CD14-positive monocyte (primary cell): ENCODE measurements at regions not wholly inside any gene's neighbourhood (a gene's known extent, or its start where the extent isn't known, plus 50 kb on each side); places are given as distances from the start of the nearest gene placed in this dataset.

Source experiments
- DNase-seq, 3 donors: peaks; one replicate each; pipeline ENCODE4 v3.0.0-alpha.2; 2011 to 2022
- H2AFZ ChIP-seq: 2 replicates; pipeline ENCODE4 v1.6.0; 2012; ENCODE audit warnings: mild to moderate bottlenecking, low read depth, low read length, inconsistent platforms; ENCODE audit not compliant: insufficient read depth, poor library complexity, severe bottlenecking
- H3K27ac ChIP-seq, 2 donors: 1 replicate in 1 of 2; 2 replicates in 1 of 2; pipeline ENCODE4 v1.5.1; 2012 to 2013; ENCODE audit warnings: low read length in 2 of 2, control low read depth in 1 of 2, inconsistent platforms in 1 of 2, low read depth in 1 of 2, mild to moderate bottlenecking in 1 of 2
- H3K27me3 ChIP-seq, 2 donors: one replicate each; pipeline versions ENCODE4 v1.6.0 to v1.6.1; 2011 to 2013; ENCODE audit warnings: low read length in 2 of 2; ENCODE audit not compliant: control insufficient read depth in 2 of 2, insufficient read depth in 2 of 2
- H3K36me3 ChIP-seq, 2 donors: replicated peaks in 1 of 2; 1 replicate in 1 of 2; 2 replicates in 1 of 2; pipeline versions ENCODE4 v1.5.1 to v1.6.1; 2012 to 2013; ENCODE audit warnings: low read length in 2 of 2, control low read depth in 1 of 2, inconsistent platforms in 1 of 2, mild to moderate bottlenecking in 1 of 2; ENCODE audit not compliant: insufficient read depth in 2 of 2, control insufficient read depth in 1 of 2
- H3K4me1 ChIP-seq, 2 donors: 1 replicate in 1 of 2; 2 replicates in 1 of 2; pipeline versions ENCODE4 v1.5.1 to v1.6.1; 2012 to 2013; ENCODE audit warnings: low read length in 2 of 2, control low read depth in 1 of 2, inconsistent platforms in 1 of 2, mild to moderate bottlenecking in 1 of 2, moderate library complexity in 1 of 2; ENCODE audit not compliant: insufficient read depth in 2 of 2, control insufficient read depth in 1 of 2
- H3K4me2 ChIP-seq: replicated peaks from 2 replicates; pipeline ENCODE3; 2012; ENCODE audit warnings: low read length, moderate library complexity, mild to moderate bottlenecking; ENCODE audit not compliant: poor library complexity, severe bottlenecking; ENCODE audit errors: extremely low read depth
- H3K4me3 ChIP-seq, 3 experiments: fragments of 200-600 bp in 1 of 3; sonication (generic) in 1 of 3; replicated peaks in 1 of 3; 1 replicate in 2 of 3; 2 replicates in 1 of 3; pipeline ENCODE4 v1.5.1; 2011 to 2013; ENCODE audit warnings: low read length in 3 of 3, mild to moderate bottlenecking in 3 of 3, control low read depth in 2 of 3, low read depth in 2 of 3, inconsistent platforms in 1 of 3, moderate library complexity in 1 of 3
- H3K79me2 ChIP-seq: 2 replicates; pipeline ENCODE4 v1.6.0; 2012; ENCODE audit warnings: mild to moderate bottlenecking, control low read depth, inconsistent platforms, low read length, moderate library complexity; ENCODE audit not compliant: insufficient read depth
- H3K9ac ChIP-seq: 2 replicates; pipeline ENCODE4 v1.6.0; 2017; ENCODE audit warnings: low read length, mild to moderate bottlenecking; ENCODE audit not compliant: insufficient read depth, poor library complexity, severe bottlenecking
- H3K9me3 ChIP-seq, 2 donors: replicated peaks in 1 of 2; 1 replicate in 1 of 2; 2 replicates in 1 of 2; pipeline versions ENCODE4 v1.5.1 to v1.6.1; 2012 to 2013; ENCODE audit warnings: low read length in 2 of 2, control low read depth in 1 of 2; ENCODE audit not compliant: control insufficient read depth in 1 of 2, insufficient read depth in 1 of 2
- H4K20me1 ChIP-seq: 2 replicates; pipeline ENCODE4 v1.6.0; 2012; ENCODE audit warnings: mild to moderate bottlenecking, low read length, control low read depth, moderate library complexity; ENCODE audit not compliant: insufficient read depth
- H3K27ac Mint-ChIP-seq, 7 donors: one replicate each; pipeline ENCODE4 v1.8.0; 2020; ENCODE audit warnings: mild to moderate bottlenecking in 7 of 7, mixed read lengths in 7 of 7, moderate library complexity in 6 of 7, inconsistent platforms in 2 of 7
- H3K27me3 Mint-ChIP-seq, 3 donors: one replicate each; pipeline ENCODE4 v1.8.0; 2021 to 2022; ENCODE audit warnings: low read depth in 3 of 3, mild to moderate bottlenecking in 3 of 3, mixed read lengths in 3 of 3, moderate library complexity in 3 of 3, inconsistent platforms in 1 of 3
- H3K36me3 Mint-ChIP-seq, 2 donors: one replicate each; pipeline ENCODE4 v1.8.0; 2020; ENCODE audit warnings: mixed read lengths in 2 of 2, inconsistent platforms in 1 of 2, mild to moderate bottlenecking in 1 of 2
- H3K4me1 Mint-ChIP-seq: one replicate; pipeline ENCODE4 v1.8.0; 2020; ENCODE audit warnings: mild to moderate bottlenecking, mixed read lengths
- H3K4me3 Mint-ChIP-seq, 2 donors: one replicate each; pipeline ENCODE4 v1.8.0; 2020; ENCODE audit warnings: mild to moderate bottlenecking in 2 of 2, mixed read lengths in 2 of 2, moderate library complexity in 1 of 2
- H3K9me3 Mint-ChIP-seq, 7 donors: one replicate each; pipeline ENCODE4 v1.8.0; 2020 to 2022; ENCODE audit warnings: mixed read lengths in 7 of 7, mild to moderate bottlenecking in 6 of 7, moderate library complexity in 6 of 7, inconsistent platforms in 2 of 7
- WGBS: methylation state at CpG from one replicate; pipeline ENCODE4 v1.1.5; 2013; ENCODE audit warnings: missing lambda C conversion rate; ENCODE audit not compliant: insufficient coverage; 5-methylcytosine and 5-hydroxymethylcytosine counted together
- intact Hi-C, 2 donors: fragments of 100-400 bp; cut with micrococcal nuclease; formaldehyde crosslinking; loops; one replicate each; pipeline versions ENCODE4 v1.15.0 to v1.15.1; 2023
- TF ChIP-seq, protein P1 (sequence below): fragments of 200-600 bp; IDR thresholded peaks from one replicate; pipeline ENCODE4 v1.8.0; 2022; ENCODE audit warnings: antibody characterized with exemption, mild to moderate bottlenecking

DNA sequence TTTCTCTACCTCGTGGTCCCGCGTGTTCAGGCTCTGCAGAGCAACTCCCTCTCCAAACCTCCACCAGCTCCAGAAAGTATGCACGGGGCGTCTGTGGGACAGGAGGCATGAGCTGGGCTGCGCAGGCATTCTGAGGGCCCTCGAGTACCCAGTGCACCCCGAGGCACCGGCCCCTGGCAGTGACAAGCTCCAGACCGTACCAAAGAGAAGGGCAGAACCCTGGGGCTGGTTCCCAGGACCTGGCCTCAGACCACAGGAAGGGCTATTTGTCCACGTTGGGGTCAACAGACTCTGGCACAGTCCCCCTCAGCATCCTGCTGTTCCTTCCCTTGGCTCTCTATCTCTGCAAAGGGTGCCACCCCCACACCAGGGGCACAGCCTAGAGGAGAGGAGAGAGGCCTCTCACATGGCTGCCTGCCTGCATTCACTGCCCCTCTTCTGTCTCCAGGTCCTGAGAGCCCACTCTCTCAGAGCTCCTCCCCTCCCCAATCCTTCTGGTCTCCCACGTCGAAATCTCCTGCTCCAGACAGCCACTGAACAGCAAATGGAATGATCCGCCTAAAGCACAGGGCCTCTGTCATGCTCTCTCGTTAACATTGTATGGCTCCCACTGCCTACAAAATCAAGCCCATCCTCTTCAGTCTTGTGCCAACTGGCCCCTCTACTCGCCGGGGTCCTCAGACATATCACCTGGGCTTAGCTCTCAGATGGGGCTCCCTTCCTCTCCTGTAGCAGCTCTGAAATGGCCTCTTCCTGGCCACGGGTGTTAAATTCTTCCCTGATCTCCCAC is 96.3 kb downstream of the OAT start:
- 94% methylated on average over 17 of the region's 18 CpGs for WGBS
- DNase-seq, result no peak
- intact Hi-C loops, result no loop called here
- H3K4me2 ChIP-seq, result no peak overlapping the region
- no peak overlapping the region for H3K4me3 Mint-ChIP-seq
- no peak overlapping the region for H2AFZ ChIP-seq
- H3K36me3 ChIP-seq, result no peaks in the 10 kb centered on the region
- H3K79me2 ChIP-seq, result no peaks in the 10 kb centered on the region
- TF ChIP-seq, protein P1, sequence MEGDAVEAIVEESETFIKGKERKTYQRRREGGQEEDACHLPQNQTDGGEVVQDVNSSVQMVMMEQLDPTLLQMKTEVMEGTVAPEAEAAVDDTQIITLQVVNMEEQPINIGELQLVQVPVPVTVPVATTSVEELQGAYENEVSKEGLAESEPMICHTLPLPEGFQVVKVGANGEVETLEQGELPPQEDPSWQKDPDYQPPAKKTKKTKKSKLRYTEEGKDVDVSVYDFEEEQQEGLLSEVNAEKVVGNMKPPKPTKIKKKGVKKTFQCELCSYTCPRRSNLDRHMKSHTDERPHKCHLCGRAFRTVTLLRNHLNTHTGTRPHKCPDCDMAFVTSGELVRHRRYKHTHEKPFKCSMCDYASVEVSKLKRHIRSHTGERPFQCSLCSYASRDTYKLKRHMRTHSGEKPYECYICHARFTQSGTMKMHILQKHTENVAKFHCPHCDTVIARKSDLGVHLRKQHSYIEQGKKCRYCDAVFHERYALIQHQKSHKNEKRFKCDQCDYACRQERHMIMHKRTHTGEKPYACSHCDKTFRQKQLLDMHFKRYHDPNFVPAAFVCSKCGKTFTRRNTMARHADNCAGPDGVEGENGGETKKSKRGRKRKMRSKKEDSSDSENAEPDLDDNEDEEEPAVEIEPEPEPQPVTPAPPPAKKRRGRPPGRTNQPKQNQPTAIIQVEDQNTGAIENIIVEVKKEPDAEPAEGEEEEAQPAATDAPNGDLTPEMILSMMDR, result no peak
- peaks cover 4 to 7% (median 5%) of the 10 kb centered on the region in 3 donors for H3K27me3 Mint-ChIP-seq
- no peaks in the 10 kb centered on the region for H3K9me3 ChIP-seq
- H3K9ac ChIP-seq, result no peak overlapping the region
- peaks cover 35% of the 10 kb centered on the region for H3K4me1 Mint-ChIP-seq
- no peak overlapping the region for H3K27ac ChIP-seq
- H3K27ac Mint-ChIP-seq, result peak overlapping the region in 4 of 7 donors; percentile 9 to 76 (median 48)
- no peaks in the 10 kb centered on the region for H4K20me1 ChIP-seq
- H3K27me3 ChIP-seq, result no peaks in the 10 kb centered on the region
- peaks cover 15 to 26% of the 10 kb centered on the region in 2 donors for H3K4me1 ChIP-seq
- peaks cover 0 to 6% of the 10 kb centered on the region in 2 donors for H3K36me3 Mint-ChIP-seq
- H3K9me3 Mint-ChIP-seq, result peaks cover 0 to 2% (median 0%) of the 10 kb centered on the region in 7 donors
- no peak overlapping the region for H3K4me3 ChIP-seq

DNA sequence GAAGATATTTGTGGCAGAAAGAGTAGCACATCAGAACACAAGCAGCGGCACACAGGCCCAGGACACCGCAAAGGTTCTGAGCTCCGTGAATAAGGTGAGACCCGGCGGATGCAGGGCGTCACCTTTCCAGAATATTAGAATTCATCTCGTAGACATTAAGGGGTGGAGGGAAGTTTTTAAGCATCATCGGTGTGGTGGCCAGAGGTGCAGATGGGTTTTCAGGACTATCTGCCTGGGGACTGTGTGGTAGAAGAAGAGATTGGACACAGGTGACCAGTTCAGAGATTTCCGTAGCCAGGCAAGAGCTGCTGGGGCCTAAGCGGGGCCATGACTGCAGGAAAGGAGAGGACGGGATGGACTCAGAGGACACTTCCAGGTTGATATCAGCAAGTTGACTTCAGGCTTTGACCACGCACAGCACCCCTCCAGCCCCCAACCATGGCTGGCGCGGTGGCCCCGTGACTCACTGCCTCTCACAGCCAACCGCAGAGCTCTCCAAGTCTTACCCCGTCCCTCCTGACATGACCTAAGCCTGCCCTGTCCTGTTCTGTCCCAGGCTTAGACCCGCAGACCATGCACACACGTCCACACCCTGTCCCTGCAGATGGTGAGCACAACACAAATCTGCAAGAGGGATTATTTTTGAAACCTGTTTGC is 97.2 kb downstream of the OAT start:
- 95% methylated on average over 18 of the region's 19 CpGs for WGBS
- Histone ChIP-seq H3K27me3 (no peaks in the 10 kb centered on the region), H3K36me3 (no peaks in the 10 kb centered on the region), H3K4me3 (no peak overlapping the region), H2AFZ (no peak overlapping the region), H3K9ac (no peak overlapping the region), H3K4me1 (peaks cover 15 to 26% of the 10 kb centered on the region in 2 donors), H3K27ac (no peak overlapping the region), H3K9me3 (no peaks in the 10 kb centered on the region), H3K79me2 (no peaks in the 10 kb centered on the region), H3K4me2 (no peak overlapping the region), H4K20me1 (no peaks in the 10 kb centered on the region)
- no peak for DNase-seq
- Mint-ChIP-seq H3K36me3 (peaks cover 0 to 2% of the 10 kb centered on the region in 2 donors), H3K9me3 (peaks cover 0 to 2% (median 0%) of the 10 kb centered on the region in 7 donors), H3K4me3 (no peak overlapping the region), H3K4me1 (peaks cover 32% of the 10 kb centered on the region), H3K27ac (peak overlapping the region in 1 of 7 donors; percentile 46), H3K27me3 (peaks cover 3 to 7% (median 3%) of the 10 kb centered on the region in 3 donors)
- intact Hi-C loops, result no loop called here
- TF ChIP-seq, protein P1, result no peak
